Keratinocyte (primary cell): ENCODE measurements at regions not wholly inside any gene's neighbourhood (a gene's known extent, or its start where the extent isn't known, plus 50 kb on each side); places are given as distances from the start of the nearest gene placed in this dataset.

Experiments
- DNase-seq: peaks from one replicate; pipeline ENCODE4 v3.0.0-alpha.2; 2011; ENCODE audit warnings: low read depth, missing footprints, low spot score
- FAIRE-seq: peaks from 2 replicates; lab custom pipeline; 2011; peaks lifted over from hg19 to GRCh38; lab: Jason Lieb, UNC
- H2AFZ ChIP-seq: 2 replicates; pipeline ENCODE4 v1.6.0; 2012; ENCODE audit warnings: low read length, control low read depth, inconsistent platforms; ENCODE audit not compliant: control insufficient read depth
- H3K27ac ChIP-seq: 2 replicates; pipeline ENCODE4 v1.5.1; 2011; ENCODE audit warnings: low read length; ENCODE audit not compliant: control insufficient read depth, insufficient read depth
- H3K27me3 ChIP-seq: 3 replicates; pipeline ENCODE4 v1.6.0; 2011; ENCODE audit warnings: low read length; ENCODE audit not compliant: control insufficient read depth, insufficient read depth; ENCODE audit errors: extremely low read depth
- H3K36me3 ChIP-seq, 2 experiments: 2 replicates in 1 of 2; 3 replicates in 1 of 2; pipeline ENCODE4 v1.5.1; 2011; ENCODE audit warnings: low read length in 2 of 2, mild to moderate bottlenecking in 1 of 2; ENCODE audit not compliant: control insufficient read depth in 2 of 2, insufficient read depth in 2 of 2; ENCODE audit errors: extremely low read depth in 1 of 2
- H3K4me1 ChIP-seq: 3 replicates; pipeline ENCODE4 v1.5.1; 2011; ENCODE audit warnings: low read length; ENCODE audit not compliant: control insufficient read depth, insufficient read depth; ENCODE audit errors: extremely low read depth
- H3K4me2 ChIP-seq: 3 replicates; pipeline ENCODE4 v1.6.0; 2011; ENCODE audit warnings: low read depth, low read length; ENCODE audit not compliant: control insufficient read depth, insufficient read depth; ENCODE audit errors: extremely low read depth
- H3K4me3 ChIP-seq, 3 experiments: fragments of 200-600 bp in 1 of 3; sonication (generic) in 1 of 3; 2 replicates in 2 of 3; 3 replicates in 1 of 3; pipeline ENCODE4 v1.5.1; 2011 to 2016; ENCODE audit warnings: low read length in 3 of 3, mild to moderate bottlenecking in 3 of 3, control low read depth in 2 of 3, inconsistent platforms in 1 of 3, low read depth in 1 of 3, mixed read lengths in 1 of 3, mixed run types in 1 of 3, moderate library complexity in 1 of 3; ENCODE audit not compliant: control insufficient read depth in 2 of 3, insufficient read depth in 2 of 3; ENCODE audit errors: extremely low read depth in 1 of 3
- H3K79me2 ChIP-seq: 2 replicates; pipeline ENCODE4 v1.6.0; 2012; ENCODE audit warnings: low read length; ENCODE audit not compliant: control insufficient read depth, insufficient read depth
- H3K9ac ChIP-seq: 3 replicates; pipeline ENCODE4 v1.6.0; 2011; ENCODE audit warnings: low read length; ENCODE audit not compliant: control insufficient read depth, insufficient read depth; ENCODE audit errors: extremely low read depth
- H3K9me1 ChIP-seq: 3 replicates; pipeline ENCODE4 v1.6.0; 2011; ENCODE audit warnings: low read length; ENCODE audit not compliant: control insufficient read depth, insufficient read depth; ENCODE audit errors: extremely low read depth
- H3K9me3 ChIP-seq: 2 replicates; pipeline ENCODE4 v1.5.1; 2012; ENCODE audit warnings: low read depth, low read length; ENCODE audit not compliant: control insufficient read depth
- H4K20me1 ChIP-seq: 3 replicates; pipeline ENCODE4 v1.6.0; 2011; ENCODE audit warnings: low read length; ENCODE audit not compliant: control insufficient read depth, insufficient read depth; ENCODE audit errors: extremely low read depth
- CTCF ChIP-seq, 3 experiments: IDR thresholded peaks in 1 of 3; conservative IDR thresholded peaks in 1 of 3; optimal IDR thresholded peaks in 1 of 3; 2 replicates in 2 of 3; 3 replicates in 1 of 3; pipeline versions ENCODE3 to v1.5.1; 2011; ENCODE audit warnings: low read length in 3 of 3, mild to moderate bottlenecking in 3 of 3, moderate library complexity in 2 of 3, control low read depth in 1 of 3, inconsistent platforms in 1 of 3; ENCODE audit not compliant: insufficient read depth in 2 of 3; ENCODE audit errors: extremely low read depth in 1 of 3
- EZH2 ChIP-seq: IDR thresholded peaks from one replicate; pipeline ENCODE4 v1.6.1; 2012; ENCODE audit warnings: inconsistent platforms, mild to moderate bottlenecking, low read length, moderate library complexity
- dilution Hi-C: fragments of 300-500 bp; cut with MboI; formaldehyde crosslinking; loops from one replicate; pipeline ENCODE4 v1.7.0; 2020; ENCODE audit warnings: low sequenced_read_pairs; ENCODE audit not compliant: extremely low pct_ligation_motif_present

GRCh38 chr2:22520369-22521288, 864.4 kb upstream of the KLHL29 start:
- FAIRE-seq = no peak
- H3K9me3 ChIP-seq = no peaks in the 10 kb centered on the region

GRCh38 chr2:22521620-22522019, 863.4 kb upstream of the KLHL29 start:
- FAIRE-seq (no peak), DNase-seq (no peak)
- no peak for TF ChIP-seq CTCF (optimal IDR thresholded peaks at IDR 0.05 in 1 of 3, IDR thresholded peaks at IDR 0.05 in 1 of 3, conservative IDR thresholded peaks at IDR 0.05 in 1 of 3; ENCODE audit: extremely low read depth in 1 of 3, insufficient read depth in 2 of 3, low read length in 3 of 3)
- TF ChIP-seq EZH2 = no peak
- Histone ChIP-seq H3K4me1 (no peaks in the 10 kb centered on the region), H4K20me1 (no peaks in the 10 kb centered on the region), H3K4me2 (no peak overlapping the region), H3K79me2 (no peaks in the 10 kb centered on the region), H3K4me3 (no peak overlapping the region), H3K27me3 (no peaks in the 10 kb centered on the region), H3K9me1 (no peaks in the 10 kb centered on the region), H3K9ac (no peak overlapping the region), H3K36me3 (no peaks in the 10 kb centered on the region), H3K9me3 (no peaks in the 10 kb centered on the region), H3K27ac (no peak overlapping the region), H2AFZ (no peak overlapping the region)
- dilution Hi-C loops = no loop called here

More at GRCh38 chr2:22520369-22521288, 864.4 kb upstream of the KLHL29 start:
- no peak for TF ChIP-seq EZH2
- no peak for TF ChIP-seq CTCF (optimal IDR thresholded peaks at IDR 0.05 in 1 of 3, IDR thresholded peaks at IDR 0.05 in 1 of 3, conservative IDR thresholded peaks at IDR 0.05 in 1 of 3; ENCODE audit: extremely low read depth in 1 of 3, insufficient read depth in 2 of 3, low read length in 3 of 3)
- H3K9ac ChIP-seq = no peak overlapping the region
- H3K27ac ChIP-seq = no peak overlapping the region
- no peaks in the 10 kb centered on the region for H3K36me3 ChIP-seq
- dilution Hi-C loops = no loop called here
- no peaks in the 10 kb centered on the region for H3K4me1 ChIP-seq
- H3K9me1 ChIP-seq = no peaks in the 10 kb centered on the region
- DNase-seq = no peak
- H2AFZ ChIP-seq = no peak overlapping the region
- no peaks in the 10 kb centered on the region for H3K27me3 ChIP-seq
- H3K79me2 ChIP-seq = no peaks in the 10 kb centered on the region
- H3K4me2 ChIP-seq = no peak overlapping the region
- H3K4me3 ChIP-seq = no peak overlapping the region
- no peaks in the 10 kb centered on the region for H4K20me1 ChIP-seq
